GM04503 (cell line): ENCODE measurements at regions not wholly inside any gene's neighbourhood (a gene's known extent, or its start where the extent isn't known, plus 50 kb on each side); places are given as distances from the start of the nearest gene placed in this dataset.
"Not testable (repeated sequence)": the region's sequence is repeated elsewhere in the genome, so short reads cannot be mapped to it uniquely, and the experiment has no call there.

Experiments used
- DNase-seq: peaks from one replicate; pipeline ENCODE4 v3.0.0-alpha.2; 2012; ENCODE audit warnings: low read depth

GRCh38 chr16:60371591-60371990 is 1637.5 kb upstream of the GOT2 start:
- no peak for DNase-seq

DNA sequence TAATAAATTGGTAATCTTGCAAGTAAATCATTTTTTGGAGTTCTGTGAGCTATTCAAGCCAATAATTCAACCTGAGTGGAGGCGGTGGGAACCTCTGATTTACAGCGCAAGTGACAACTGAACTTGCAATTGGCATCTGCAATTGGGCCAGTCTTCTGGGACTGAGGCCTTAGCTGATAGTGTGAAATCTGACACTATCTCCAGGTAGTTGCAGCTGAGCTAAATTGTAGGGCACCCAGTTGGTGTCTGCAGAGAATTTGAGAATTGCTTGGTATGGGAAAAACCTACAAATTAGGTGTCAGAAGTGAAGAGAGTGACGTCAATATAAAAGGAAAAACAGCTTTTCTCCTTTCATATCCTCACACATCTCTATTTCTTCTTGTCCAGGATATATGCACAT is 1633.6 kb upstream of the GOT2 start:
- DNase-seq, result no peak

DNA sequence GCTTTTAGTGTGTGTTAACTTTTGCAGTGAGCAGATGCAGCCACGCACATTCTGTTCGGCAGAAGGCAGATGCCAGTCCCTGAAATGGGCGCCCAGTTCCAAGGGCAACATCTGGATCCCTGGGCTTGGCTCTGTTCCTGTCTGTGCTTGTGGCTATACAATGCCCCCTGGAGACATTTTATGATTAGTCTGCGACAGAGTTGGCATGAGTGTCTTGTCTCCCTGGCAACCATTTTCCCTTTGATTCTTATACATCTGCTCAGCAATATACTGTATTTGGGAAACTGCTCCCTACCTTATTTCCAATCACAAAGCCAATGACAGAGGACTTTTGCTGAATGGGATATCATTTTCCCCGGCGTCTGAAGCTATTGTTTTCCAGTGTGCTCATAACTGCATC is 1629.5 kb upstream of the GOT2 start:
- no peak for DNase-seq

DNA sequence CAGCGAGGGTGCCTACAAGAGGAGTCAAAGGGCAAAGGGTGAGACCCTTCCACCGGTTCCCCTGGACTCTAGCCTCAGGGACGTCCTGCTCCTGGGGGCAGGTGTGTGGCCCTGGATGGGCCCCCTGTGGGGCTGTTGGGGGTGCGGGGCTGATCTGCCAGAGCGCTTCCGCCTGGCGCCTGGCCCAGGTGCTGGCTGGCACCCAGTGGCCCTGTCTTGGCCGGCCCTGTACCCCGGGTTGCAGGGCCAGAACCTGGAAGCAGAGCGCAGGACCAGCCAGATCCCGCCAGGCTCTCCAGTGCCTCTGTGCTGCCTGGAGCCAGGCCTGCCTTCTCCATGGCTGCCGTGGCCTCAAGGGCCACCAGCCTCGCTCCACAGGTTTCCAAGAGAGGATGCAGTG is 1625.8 kb upstream of the GOT2 start:
- not testable (repeated sequence) for DNase-seq

- DNase-seq, result not testable (repeated sequence)
Measured at GRCh38 chr16:60359412-60359811, 1625.3 kb upstream of the GOT2 start.

DNA sequence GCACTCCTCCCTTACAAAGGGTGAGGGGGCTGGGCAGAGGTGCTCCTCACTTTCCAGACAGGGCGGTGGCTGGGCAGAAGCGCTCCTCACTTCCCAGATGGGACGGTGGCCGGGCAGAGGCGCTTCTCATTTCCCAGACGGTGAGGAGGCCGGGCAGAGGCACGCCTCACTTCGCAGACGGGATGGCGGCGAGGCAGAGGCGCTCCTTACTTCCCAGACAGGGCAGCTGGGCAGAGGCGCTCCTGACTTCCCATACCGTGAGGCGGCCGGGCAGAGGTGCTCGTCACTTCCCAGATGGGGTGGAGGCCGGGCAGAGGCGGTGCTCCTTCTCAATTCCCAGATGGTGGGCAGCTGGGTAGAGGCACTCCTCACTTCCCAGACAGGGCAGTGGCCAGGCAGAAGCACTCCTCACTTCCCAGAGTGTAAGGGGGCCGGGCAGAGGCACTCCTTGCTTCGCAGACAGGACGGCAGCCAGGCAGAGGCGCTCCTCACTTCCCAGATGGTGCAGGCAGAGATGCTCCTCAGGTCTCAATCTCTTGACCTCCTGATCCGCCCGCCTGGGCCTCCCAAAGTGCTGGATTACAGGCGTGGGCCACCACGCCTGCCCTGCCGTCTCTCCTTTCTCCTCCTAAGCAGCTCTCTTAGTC is 1623.9 kb upstream of the GOT2 start:
- DNase-seq, result not testable (repeated sequence)

DNA sequence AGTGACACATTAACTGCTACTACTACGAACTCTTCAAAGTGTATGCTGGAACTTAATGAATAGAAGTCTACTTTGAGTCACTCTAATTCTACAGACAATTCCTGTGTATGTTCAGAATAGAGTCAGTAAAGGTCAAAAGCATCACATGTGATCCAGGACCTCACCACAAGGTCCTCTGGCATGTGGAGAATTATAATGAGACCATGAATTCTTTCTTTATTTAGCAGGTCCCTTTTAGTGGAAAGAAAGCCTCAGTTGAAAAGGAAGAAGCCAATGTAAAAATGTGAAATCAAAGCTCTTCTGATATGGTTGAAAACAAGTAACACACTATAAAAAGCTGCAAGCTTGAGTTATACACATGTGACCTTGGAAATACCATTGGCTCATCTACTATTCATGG is 1612.1 kb upstream of the GOT2 start:
- no peak for DNase-seq

- no peak for DNase-seq
Measured at GRCh38 chr16:60337671-60338070, 1603.6 kb upstream of the GOT2 start.

GRCh38 chr16:60331168-60331567 is 1597.1 kb upstream of the GOT2 start:
- no peak for DNase-seq

DNA sequence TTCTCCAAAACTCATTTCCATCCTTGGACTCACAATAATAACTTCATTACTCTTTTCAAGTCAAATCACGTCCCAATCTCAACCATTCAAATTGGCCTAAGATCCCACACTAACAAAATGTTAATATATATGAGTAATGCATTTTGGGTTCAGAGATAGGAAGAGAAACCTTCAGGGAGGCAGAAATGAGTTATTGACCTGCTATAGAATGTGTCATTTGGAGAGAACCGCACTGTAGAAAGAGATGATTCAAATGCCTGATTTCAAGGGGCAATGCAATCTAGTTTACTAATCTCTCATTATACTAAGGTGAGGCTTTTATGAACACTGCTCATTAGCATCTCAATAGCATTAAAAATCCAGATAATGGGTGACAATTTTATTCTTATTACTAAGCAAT is 1595.0 kb upstream of the GOT2 start:
- no peak for DNase-seq

DNA sequence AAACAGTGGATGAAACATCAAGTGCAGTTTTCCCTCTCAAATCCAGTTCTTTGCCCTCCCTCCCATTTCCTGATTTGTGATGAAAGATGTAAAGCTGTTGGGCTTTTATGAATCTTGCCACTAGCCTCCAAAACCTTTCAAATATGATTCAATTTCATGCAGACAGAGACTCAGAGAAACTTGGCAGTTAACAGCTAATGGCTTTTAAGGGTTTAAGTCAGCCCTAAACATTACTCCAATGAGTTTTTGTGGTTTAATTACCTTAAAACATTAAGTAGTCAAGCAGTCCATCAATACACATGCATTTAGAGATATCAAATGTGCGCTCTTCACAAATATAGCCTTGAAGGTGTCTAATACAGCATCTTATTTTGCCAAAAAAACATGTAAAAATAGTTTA is 1594.0 kb upstream of the GOT2 start:
- DNase-seq, result no peak

- no peak for DNase-seq
Measured at GRCh38 chr16:60318486-60318885, 1584.4 kb upstream of the GOT2 start.

DNA sequence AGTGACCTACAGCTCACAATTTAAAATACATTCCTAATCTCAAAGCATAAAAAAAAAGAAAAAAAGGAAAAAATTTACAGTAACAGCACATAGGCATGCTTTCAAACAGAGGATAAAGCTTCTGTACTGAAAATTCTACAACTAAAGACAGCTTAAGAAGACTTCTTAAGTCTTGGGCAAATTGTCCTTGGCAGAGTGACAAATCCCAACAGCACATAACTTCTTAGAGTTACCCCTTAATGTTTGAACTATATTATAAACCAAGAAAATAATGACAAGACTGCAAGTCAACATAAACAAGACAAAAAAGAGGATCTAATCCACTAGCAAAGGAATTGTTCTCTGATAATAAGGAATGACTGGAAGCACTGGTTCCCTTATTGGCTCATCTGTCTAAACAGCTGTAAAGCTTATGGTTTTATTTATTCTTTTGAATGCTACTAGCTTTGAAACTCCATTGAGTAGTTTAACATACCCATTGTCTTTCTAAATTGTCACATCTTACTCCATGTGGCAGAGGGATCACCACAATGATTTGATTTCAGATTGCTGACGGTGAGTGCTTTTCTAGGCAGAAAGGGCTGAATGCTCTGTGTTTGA is 1576.8 kb upstream of the GOT2 start:
- DNase-seq, result no peak

DNA sequence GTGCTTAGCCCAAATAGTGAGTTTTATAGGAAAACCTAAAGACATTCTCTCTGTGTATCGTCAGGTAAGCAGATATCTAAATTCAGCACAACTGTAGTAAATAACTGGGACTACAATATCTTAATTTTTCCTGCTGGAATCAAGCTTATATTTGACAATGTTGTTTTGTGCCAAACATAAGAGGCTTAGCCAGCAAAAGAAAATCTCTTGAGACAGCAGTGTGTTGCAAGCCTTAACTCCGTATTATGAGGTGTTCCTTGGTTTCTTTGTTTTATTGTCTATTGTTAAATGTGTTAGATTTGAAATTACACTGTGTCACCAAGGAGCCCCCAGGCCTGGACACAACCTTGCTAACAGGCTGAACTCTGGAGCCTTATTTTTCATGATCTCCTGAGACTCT is 1570.6 kb upstream of the GOT2 start:
- no peak for DNase-seq

GRCh38 chr16:60304066-60304465 is 1570.0 kb upstream of the GOT2 start:
- DNase-seq, result no peak

DNA sequence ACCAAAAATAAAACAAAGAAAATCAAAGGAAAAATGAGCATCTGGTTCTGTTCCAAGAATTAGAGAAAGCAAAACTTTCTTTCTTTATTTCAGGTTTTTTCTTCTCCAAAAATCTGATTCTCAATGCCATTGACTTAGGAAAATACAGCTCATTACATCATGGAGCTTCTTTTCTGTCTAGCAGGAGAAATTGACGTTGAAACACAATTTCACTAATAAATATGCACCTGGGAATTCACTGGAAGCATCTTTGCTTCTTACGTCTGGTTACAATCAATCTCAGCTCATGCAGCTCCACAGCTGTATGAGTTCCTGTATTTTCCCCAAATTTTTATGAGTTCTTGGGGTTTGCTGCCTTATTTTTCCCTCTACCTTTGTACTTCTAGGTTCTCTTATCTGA is 1568.6 kb upstream of the GOT2 start:
- no peak for DNase-seq

- DNase-seq, result no peak
Measured at GRCh38 chr16:60302261-60302660, 1568.1 kb upstream of the GOT2 start.

- DNase-seq, result no peak
Measured at GRCh38 chr16:60299241-60299776, 1565.2 kb upstream of the GOT2 start.

GRCh38 chr16:60295451-60295850 is 1561.3 kb upstream of the GOT2 start:
- no peak for DNase-seq

- no peak for DNase-seq
Measured at GRCh38 chr16:60285794-60286193, 1551.7 kb upstream of the GOT2 start.

DNA sequence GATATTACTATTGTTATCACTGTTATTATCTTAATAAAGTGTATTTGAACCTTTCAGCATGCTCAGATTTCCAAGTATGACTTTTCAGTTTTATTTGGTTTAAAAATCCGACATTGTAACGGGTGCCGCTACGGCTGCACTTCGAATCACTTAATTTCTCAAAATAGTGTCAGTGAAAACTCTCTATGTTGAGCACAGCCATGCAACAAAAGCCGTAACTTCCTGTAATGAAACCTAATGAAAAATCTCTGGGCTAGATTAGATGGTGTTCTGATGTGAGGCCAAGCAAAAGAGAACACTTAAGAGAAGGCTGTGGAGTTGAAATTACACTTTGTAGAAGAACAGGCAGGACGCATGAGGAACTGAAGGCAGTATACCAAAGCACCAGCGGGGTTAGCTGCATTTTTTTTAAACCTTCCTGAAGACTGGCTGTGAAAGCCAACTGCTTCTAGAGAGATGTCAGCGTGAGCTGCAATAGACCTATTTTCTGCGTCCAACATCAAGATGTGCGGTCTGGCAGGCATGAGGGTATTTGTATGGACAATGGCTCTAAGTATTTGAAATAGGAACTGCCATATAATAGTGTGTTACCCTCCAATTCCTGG is 1545.0 kb upstream of the GOT2 start:
- no peak for DNase-seq

DNA sequence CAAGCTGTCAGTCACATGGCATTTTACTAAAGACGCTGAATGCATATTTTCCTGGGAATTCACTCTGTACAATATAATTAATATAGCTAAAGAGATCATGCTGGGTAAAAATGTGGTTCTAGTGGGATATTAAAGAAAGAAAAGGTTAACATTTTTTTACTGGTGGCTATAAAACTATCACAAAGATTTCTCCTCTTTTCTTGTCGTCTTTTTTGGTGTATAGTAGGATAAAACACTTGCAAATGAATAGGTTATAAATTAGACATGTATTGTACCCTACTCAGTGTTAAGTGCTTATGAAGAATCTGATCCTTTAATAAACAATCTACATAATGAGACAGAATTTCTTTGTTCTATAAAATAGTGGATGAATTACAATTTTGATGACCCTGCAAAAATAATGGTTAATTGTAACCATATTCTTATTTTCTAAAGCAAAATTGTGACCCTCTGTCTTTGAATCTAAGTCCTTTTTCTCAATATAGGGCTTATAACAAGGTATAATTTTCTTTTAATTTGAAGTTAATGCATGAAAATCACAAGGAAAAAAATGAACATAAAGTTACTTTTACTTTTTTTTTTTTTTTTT is 1540.4 kb upstream of the GOT2 start:
- no peak for DNase-seq

- DNase-seq, result no peak
Measured at GRCh38 chr16:60271781-60272180, 1537.7 kb upstream of the GOT2 start.
